ENCODE measurements at regions not wholly inside any gene's neighbourhood (a gene's known extent, or its start where the extent isn't known, plus 50 kb on each side); places are given as distances from the start of the nearest gene placed in this dataset.

DNA sequence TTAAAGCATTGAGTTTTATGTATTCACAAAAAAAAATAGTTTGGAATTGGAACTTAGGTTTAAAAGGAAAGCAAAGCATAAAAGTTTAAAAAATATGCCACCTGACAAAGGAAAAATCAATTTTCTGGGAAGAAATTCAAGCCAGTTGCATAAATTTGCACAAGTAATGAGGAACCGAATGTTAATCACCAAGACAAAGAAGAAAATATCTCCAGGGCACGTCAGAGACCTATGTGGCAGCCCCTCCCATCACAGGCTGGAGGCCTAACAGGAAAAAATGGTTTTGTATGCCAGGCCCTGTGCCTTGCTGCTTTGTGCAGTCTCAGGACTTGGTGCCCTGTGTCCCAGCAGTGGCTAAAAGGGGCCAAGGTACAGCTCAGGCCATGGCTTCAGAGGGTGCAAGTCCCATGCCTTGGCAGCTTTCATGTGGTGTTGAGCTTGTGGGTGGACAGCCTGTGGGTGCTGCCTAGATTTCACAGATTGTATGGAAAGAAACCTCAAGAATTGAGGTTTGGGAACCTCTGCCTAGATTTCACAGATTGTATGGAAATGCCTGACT lies 767.2 kb upstream of the SLC10A2 start:
- no peak for TF ChIP-seq POLR2A (IDR thresholded peaks at IDR 0.05)
- TF ChIP-seq, protein P1, sequence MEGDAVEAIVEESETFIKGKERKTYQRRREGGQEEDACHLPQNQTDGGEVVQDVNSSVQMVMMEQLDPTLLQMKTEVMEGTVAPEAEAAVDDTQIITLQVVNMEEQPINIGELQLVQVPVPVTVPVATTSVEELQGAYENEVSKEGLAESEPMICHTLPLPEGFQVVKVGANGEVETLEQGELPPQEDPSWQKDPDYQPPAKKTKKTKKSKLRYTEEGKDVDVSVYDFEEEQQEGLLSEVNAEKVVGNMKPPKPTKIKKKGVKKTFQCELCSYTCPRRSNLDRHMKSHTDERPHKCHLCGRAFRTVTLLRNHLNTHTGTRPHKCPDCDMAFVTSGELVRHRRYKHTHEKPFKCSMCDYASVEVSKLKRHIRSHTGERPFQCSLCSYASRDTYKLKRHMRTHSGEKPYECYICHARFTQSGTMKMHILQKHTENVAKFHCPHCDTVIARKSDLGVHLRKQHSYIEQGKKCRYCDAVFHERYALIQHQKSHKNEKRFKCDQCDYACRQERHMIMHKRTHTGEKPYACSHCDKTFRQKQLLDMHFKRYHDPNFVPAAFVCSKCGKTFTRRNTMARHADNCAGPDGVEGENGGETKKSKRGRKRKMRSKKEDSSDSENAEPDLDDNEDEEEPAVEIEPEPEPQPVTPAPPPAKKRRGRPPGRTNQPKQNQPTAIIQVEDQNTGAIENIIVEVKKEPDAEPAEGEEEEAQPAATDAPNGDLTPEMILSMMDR (IDR thresholded peaks at IDR 0.05): no peak
- DNase-seq: no peak
- Histone ChIP-seq H3K4me1 (no peaks in the 10 kb centered on the region), H3K36me3 (no peaks in the 10 kb centered on the region), H3K4me3 (replicated peaks in 1 of 3) (no peak overlapping the region), H3K27me3 (no peaks in the 10 kb centered on the region), H3K9me3 (no peaks in the 10 kb centered on the region), H3K27ac (no peak overlapping the region)
- 71 to 86% methylated on average over 2 of the region's 2 CpGs for WGBS, 2 donors
- intact Hi-C loops (cut with DNase I): no loop called here

DNA sequence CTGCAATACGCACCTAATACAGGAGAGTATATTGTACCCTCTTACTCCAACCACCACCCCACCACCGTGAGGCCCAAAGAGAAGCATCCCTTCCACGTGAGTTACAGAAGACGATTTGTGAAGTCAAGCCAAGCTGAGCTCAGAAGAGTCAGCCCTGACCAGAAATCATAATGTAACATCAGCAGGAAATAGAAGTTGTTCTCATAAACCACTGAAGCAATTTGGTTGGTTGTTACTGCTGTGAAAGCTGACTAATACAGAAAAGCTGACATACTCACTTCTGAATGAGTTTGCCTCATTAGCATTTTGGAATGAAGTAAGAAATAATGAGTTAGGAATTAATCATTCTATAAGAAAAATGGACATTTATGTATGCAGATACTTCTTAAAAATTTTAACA lies 749.4 kb upstream of the SLC10A2 start:
- Histone ChIP-seq H3K9me3 (no peaks in the 10 kb centered on the region), H3K4me3 (replicated peaks in 1 of 3) (no peak overlapping the region), H3K36me3 (no peaks in the 10 kb centered on the region), H3K4me1 (no peaks in the 10 kb centered on the region), H3K27ac (no peak overlapping the region), H3K27me3 (no peaks in the 10 kb centered on the region)
- no peak for TF ChIP-seq POLR2A (IDR thresholded peaks at IDR 0.05)
- TF ChIP-seq, protein P1 (IDR thresholded peaks at IDR 0.05): no peak
- 89 to 90% methylated on average over 4 of the region's 4 CpGs for WGBS, 2 donors
- DNase-seq: no peak
- intact Hi-C loops (cut with DNase I): no loop called here

DNA sequence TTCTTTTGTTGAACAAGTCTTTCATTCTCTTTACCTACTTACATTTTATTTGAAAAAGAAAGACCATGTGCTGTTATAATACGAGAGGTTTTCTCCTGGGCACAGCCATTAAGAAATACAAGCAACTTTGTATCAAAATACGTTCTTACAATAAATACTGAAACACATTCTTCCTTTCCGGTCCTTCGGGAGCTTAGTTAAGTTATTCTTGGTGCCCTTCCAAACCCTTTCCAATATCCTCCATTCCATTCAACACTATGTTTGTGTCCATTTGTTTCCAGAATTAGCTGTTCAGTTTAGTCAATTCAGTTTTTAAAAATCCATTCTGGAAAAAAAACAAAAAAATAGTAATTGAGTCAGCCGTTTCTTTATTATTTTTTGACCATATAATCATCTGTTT lies 746.8 kb upstream of the SLC10A2 start:
- no peak overlapping the region for H3K4me3 ChIP-seq (replicated peaks in 1 of 3)
- H3K4me1 ChIP-seq: no peaks in the 10 kb centered on the region
- no peaks in the 10 kb centered on the region for H3K27me3 ChIP-seq
- DNase-seq: no peak
- intact Hi-C loops (cut with DNase I): no loop called here
- TF ChIP-seq, protein P1 (IDR thresholded peaks at IDR 0.05): no peak
- no peak for TF ChIP-seq POLR2A (IDR thresholded peaks at IDR 0.05)
- no peaks in the 10 kb centered on the region for H3K36me3 ChIP-seq
- H3K27ac ChIP-seq: no peak overlapping the region
- no peaks in the 10 kb centered on the region for H3K9me3 ChIP-seq
- WGBS, 2 donors: 62 to 67% methylated on average over 5 of the region's 5 CpGs

DNA sequence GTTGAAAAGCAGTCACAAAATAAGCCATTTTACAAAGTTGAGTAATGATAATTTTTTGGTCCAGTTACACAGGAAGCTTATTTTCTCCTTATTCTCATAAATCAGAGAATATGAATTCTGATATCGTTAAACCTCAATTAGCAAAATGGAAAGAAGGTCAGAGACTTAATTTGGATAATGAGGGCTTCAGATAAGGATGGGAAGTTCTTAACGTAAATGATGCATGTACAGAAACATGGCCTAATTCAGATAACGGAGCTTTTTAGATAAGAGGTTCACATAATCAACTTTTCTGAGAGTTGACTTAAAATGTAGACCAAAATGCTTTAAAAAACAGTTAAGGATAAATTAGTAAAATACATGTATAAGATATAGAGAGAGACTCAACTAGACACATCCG lies 746.3 kb upstream of the SLC10A2 start:
- Histone ChIP-seq H3K27ac (no peak overlapping the region), H3K9me3 (no peaks in the 10 kb centered on the region), H3K36me3 (no peaks in the 10 kb centered on the region), H3K27me3 (no peaks in the 10 kb centered on the region), H3K4me3 (replicated peaks in 1 of 3) (no peak overlapping the region), H3K4me1 (no peaks in the 10 kb centered on the region)
- DNase-seq: no peak
- intact Hi-C loops (cut with DNase I): no loop called here
- 77 to 85% methylated on average over 4 of the region's 4 CpGs for WGBS, 2 donors
- TF ChIP-seq, protein P1 (IDR thresholded peaks at IDR 0.05): no peak
- no peak for TF ChIP-seq POLR2A (IDR thresholded peaks at IDR 0.05)

DNA sequence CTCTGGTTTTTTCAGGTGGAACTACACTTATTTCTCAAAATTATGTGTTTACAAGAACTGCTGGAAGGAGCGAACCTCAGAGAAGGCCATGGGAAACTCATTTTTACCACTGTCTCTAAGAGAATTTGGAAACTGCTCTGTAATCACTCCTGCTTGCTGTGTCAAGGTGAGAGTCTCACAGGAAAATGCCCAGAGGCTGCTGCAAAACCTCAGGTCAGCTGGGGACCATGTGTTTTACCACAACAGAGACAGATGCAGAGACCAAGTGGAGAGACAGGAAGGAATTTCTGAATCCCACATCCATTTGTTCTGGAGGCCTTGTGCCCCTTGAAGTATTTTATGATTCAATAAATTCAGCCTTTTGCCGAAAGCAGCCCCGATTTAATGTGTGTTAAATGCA lies 743.8 kb upstream of the SLC10A2 start:
- TF ChIP-seq, protein P1 (IDR thresholded peaks at IDR 0.05): no peak
- TF ChIP-seq POLR2A (IDR thresholded peaks at IDR 0.05): no peak
- H3K27ac ChIP-seq: no peak overlapping the region
- H3K27me3 ChIP-seq: no peaks in the 10 kb centered on the region
- no peaks in the 10 kb centered on the region for H3K36me3 ChIP-seq
- intact Hi-C loops (cut with DNase I): no loop called here
- H3K4me3 ChIP-seq (replicated peaks in 1 of 3): no peak overlapping the region
- no peak for DNase-seq
- no peaks in the 10 kb centered on the region for H3K4me1 ChIP-seq
- WGBS, 2 donors: 92 to 94% methylated on average over 3 of the region's 3 CpGs
- no peaks in the 10 kb centered on the region for H3K9me3 ChIP-seq

Data from thyroid gland (tissue), 4 donors.